SK-N-MC (cell line): ENCODE measurements at regions not wholly inside any gene's neighbourhood (a gene's known extent, or its start where the extent isn't known, plus 50 kb on each side); places are given as distances from the start of the nearest gene placed in this dataset.
"Not testable (repeated sequence)": the region's sequence is repeated elsewhere in the genome, so short reads cannot be mapped to it uniquely, and the experiment has no call there.

ENCODE experiments used
- DNase-seq: peaks from one replicate; pipeline ENCODE4 v3.0.0-alpha.2; 2011; ENCODE audit warnings: low read depth, low spot score
- H3K27ac ChIP-seq: fragments of 200-600 bp; sonication (generic); 2 replicates; pipeline ENCODE4 v1.5.1; 2016; ENCODE audit warnings: mixed run types
- H3K36me3 ChIP-seq: fragments of 200-600 bp; sonication (generic); 2 replicates; pipeline ENCODE4 v1.6.1; 2017; ENCODE audit warnings: antibody characterized with exemption, low read length, mixed read lengths; ENCODE audit not compliant: insufficient read depth
- H3K4me3 ChIP-seq: fragments of 200-600 bp; sonication (generic); 2 replicates; pipeline ENCODE4 v1.5.1; 2016
- H3K9ac ChIP-seq: fragments of 200-600 bp; sonication (generic); 2 replicates; pipeline ENCODE4 v1.8.0; 2017; ENCODE audit warnings: mixed run types, mixed read lengths; ENCODE audit not compliant: insufficient read length
- H3K9me3 ChIP-seq: fragments of 200-600 bp; sonication (generic); 2 replicates; pipeline ENCODE4 v1.6.1; 2017; ENCODE audit warnings: low read depth, mild to moderate bottlenecking, antibody characterized with exemption, low read length, moderate library complexity, mixed read lengths
- EZH2 ChIP-seq: fragments of 200-600 bp; sonication (generic); IDR thresholded peaks from one replicate; pipeline ENCODE4 v1.6.1; 2017; ENCODE audit warnings: antibody characterized with exemption
- FOXP2 ChIP-seq: optimal IDR thresholded peaks from 2 replicates; pipeline ENCODE3; 2011; ENCODE audit warnings: mild to moderate bottlenecking, moderate library complexity; ENCODE audit not compliant: insufficient read depth; ENCODE audit errors: extremely low read length, control extremely low read depth
- POLR2AphosphoS5 ChIP-seq: IDR thresholded peaks from 2 replicates; pipeline ENCODE4 v1.6.1; 2012; ENCODE audit warnings: mild to moderate bottlenecking, low read depth, low read length, borderline replicate concordance

DNA sequence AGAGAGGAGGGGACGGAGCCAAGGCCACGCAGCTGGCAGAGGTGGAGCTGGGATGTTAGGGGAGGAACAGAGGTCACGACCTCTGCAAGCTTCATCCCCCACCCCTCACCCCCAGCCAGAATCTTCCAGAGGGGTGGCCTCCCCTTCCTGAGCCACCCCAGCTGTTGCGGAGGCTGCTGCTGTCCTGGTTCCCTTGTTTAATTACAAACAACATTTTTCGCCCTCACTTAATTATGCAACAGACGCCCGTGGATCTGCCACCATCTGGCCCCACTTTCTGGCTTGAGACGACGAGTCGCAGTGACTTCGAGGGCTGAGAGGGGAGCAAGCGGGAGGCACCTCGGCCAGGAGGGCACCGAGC, 153.7 kb upstream of the PTPN1 start:
- H3K9me3 ChIP-seq: no peaks in the 10 kb centered on the region
- no peaks in the 10 kb centered on the region for H3K36me3 ChIP-seq
- DNase-seq: no peak
- TF ChIP-seq POLR2AphosphoS5 (no peak), EZH2 (no peak), FOXP2 (no peak)
- no peak overlapping the region for H3K9ac ChIP-seq
- H3K27ac ChIP-seq: no peak overlapping the region
- H3K4me3 ChIP-seq: no peak overlapping the region

DNA sequence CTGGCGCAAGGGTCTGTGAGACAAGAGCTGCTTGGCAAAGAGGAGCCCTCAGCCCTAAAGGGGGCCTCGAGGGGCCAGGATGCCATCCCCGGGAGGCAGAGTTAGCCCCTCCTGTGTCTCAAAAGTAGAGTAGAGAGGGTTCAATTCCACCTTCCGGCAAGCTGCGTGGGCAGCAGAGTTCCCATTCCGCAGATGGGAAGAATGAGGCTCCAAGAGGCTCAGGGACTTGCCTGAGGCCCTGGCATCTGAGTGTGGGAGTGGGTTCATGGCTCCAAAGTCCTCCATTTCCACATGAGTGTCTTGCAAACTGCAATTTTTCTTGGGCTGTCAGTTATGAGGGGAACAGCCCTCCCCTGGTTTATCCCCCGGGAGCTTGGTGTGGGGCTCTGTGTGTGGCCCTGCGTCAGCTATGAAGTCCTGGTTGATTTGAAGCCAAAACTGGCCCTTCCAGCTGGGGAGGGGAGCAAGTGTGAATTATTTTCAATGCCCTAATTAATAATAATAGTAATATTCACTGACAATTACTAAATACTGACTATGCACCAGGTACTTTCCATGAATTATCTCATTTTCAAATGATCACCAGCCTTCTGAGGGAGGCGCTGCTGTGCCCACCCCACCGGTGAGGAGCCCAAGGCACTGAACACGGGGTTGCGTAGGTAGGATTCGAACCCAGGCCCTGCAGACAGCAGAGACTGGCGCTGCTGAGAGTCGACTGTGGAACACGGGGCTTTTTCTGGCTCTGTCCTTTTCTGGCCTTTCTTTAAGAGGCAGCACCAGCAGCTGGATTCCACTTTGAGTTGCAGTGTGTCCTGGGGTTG, 153.0 kb upstream of the PTPN1 start:
- H3K9ac ChIP-seq: no peak overlapping the region
- H3K36me3 ChIP-seq: no peaks in the 10 kb centered on the region
- no peaks in the 10 kb centered on the region for H3K9me3 ChIP-seq
- no peak for TF ChIP-seq EZH2
- no peak for TF ChIP-seq POLR2AphosphoS5
- no peak for TF ChIP-seq FOXP2
- H3K27ac ChIP-seq: no peak overlapping the region
- no peak overlapping the region for H3K4me3 ChIP-seq
- no peak for DNase-seq

- Histone ChIP-seq H3K4me3 (no peak overlapping the region), H3K9ac (no peak overlapping the region), H3K36me3 (no peaks in the 10 kb centered on the region), H3K27ac (no peak overlapping the region), H3K9me3 (no peaks in the 10 kb centered on the region)
- no peak for TF ChIP-seq EZH2
- no peak for TF ChIP-seq FOXP2
- TF ChIP-seq POLR2AphosphoS5: no peak
- no peak for DNase-seq
Measured at GRCh38 chr20:50357783-50358161, 152.4 kb upstream of the PTPN1 start.

- H3K4me3 ChIP-seq: no peak overlapping the region
- no peak overlapping the region for H3K9ac ChIP-seq
- H3K36me3 ChIP-seq: no peaks in the 10 kb centered on the region
- no peak for DNase-seq
- H3K27ac ChIP-seq: no peak overlapping the region
- no peaks in the 10 kb centered on the region for H3K9me3 ChIP-seq
- TF ChIP-seq POLR2AphosphoS5 (no peak), FOXP2 (no peak), EZH2 (no peak)
Measured at GRCh38 chr20:50358166-50358565, 152.0 kb upstream of the PTPN1 start.

DNA sequence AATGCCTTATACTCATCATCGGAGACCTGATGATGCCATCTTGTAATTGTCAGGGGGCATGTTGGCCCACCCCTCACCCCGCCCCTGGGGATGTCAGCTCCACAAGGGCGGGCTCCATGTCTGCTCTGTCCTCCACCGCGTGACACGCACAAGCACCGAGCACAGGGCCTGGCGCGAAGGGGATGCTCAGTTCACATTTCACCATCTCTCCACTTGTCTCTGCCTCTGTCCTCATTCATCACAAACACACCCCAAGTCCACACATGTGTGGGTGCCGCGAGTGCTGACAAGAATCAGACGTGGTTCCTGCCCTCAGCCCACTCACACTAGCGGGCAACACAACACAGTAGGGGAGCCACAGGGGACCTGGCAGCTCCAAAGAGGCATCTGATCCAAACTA, 151.2 kb upstream of the PTPN1 start:
- no peak for DNase-seq
- H3K36me3 ChIP-seq: no peaks in the 10 kb centered on the region
- H3K27ac ChIP-seq: no peak overlapping the region
- no peak overlapping the region for H3K9ac ChIP-seq
- no peak for TF ChIP-seq EZH2
- no peak for TF ChIP-seq POLR2AphosphoS5
- TF ChIP-seq FOXP2: no peak
- no peaks in the 10 kb centered on the region for H3K9me3 ChIP-seq
- H3K4me3 ChIP-seq: no peak overlapping the region

GRCh38 chr20:50359607-50360217, 150.5 kb upstream of the PTPN1 start:
- H3K27ac ChIP-seq: no peak overlapping the region
- H3K4me3 ChIP-seq: no peak overlapping the region
- H3K36me3 ChIP-seq: no peaks in the 10 kb centered on the region
- DNase-seq: no peak
- H3K9ac ChIP-seq: no peak overlapping the region
- TF ChIP-seq FOXP2 (no peak), POLR2AphosphoS5 (no peak), EZH2 (no peak)
- no peaks in the 10 kb centered on the region for H3K9me3 ChIP-seq

DNA sequence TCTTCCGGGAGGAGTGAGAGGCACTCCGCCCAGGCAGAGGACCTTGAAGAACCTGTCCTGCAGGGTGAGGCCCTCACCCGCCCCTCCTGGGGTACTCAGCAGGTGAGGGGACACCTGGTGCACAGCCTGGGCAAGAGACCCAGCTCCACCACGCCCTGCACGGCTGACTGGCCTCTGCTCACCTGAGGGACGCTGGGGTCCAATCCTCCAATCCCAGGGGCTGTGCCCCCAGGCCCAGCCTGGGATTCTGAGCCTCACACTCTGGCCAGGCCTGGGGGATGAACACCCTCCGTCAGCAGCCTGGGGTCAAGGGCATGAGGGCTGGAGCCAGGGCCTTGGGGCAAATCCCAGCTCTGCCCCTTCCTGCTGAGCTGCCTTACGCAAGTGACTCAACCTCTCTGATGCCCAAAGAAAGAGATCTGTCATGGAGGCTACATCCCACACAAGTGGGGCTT, 149.9 kb upstream of the PTPN1 start:
- Histone ChIP-seq H3K27ac (no peak overlapping the region), H3K9me3 (no peaks in the 10 kb centered on the region), H3K9ac (no peak overlapping the region), H3K4me3 (no peak overlapping the region), H3K36me3 (no peaks in the 10 kb centered on the region)
- DNase-seq: no peak
- TF ChIP-seq POLR2AphosphoS5: no peak
- TF ChIP-seq FOXP2: no peak
- no peak for TF ChIP-seq EZH2

DNA sequence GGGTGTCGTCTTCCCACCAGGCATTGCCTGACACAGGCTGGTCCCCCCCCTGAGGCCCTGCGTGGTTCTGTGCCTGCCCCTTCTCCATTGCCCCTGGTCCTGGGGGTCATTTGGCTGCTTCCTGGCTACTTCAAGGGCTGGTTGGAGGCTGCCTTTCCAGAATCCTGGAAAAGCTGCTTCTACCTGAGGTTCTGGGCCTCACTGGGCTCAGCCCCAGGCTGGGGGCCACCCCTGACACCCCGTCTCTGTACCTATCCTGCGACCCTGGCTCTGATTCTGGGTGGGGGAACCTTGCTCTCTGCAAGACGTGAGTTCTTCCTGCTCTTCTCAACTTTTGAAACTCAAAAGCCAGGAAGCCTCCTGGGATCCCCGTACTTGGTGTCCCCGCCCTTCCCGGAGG, 149.3 kb upstream of the PTPN1 start:
- Histone ChIP-seq H3K4me3 (no peak overlapping the region), H3K27ac (no peak overlapping the region), H3K9me3 (no peaks in the 10 kb centered on the region), H3K9ac (no peak overlapping the region), H3K36me3 (no peaks in the 10 kb centered on the region)
- TF ChIP-seq FOXP2 (no peak), EZH2 (no peak), POLR2AphosphoS5 (no peak)
- DNase-seq: no peak

DNA sequence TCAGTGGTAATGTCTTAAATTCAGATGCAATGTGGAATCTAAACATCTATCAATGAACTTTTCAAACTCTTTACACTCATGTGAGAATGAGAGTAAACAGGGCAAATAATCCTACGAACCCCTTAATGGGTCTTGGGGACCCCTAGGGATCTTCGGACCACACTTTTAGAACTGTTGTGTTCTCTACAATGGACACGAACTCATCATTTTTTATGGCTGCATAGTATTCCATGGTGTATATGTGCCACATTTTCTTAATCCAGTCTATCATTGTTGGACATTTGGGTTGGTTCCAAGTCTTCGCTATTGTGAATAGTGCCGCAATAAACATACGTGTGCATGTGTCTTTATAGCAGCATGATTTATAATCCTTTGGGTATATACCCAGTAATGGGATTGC, 148.0 kb upstream of the PTPN1 start:
- H3K9me3 ChIP-seq, DNase-seq, H3K4me3 ChIP-seq: not testable (repeated sequence)

GRCh38 chr20:50363027-50363426, 147.2 kb upstream of the PTPN1 start:
- Histone ChIP-seq H3K9me3 (no peaks in the 10 kb centered on the region), H3K9ac (no peak overlapping the region), H3K27ac (no peak overlapping the region), H3K36me3 (no peaks in the 10 kb centered on the region), H3K4me3 (no peak overlapping the region)
- TF ChIP-seq POLR2AphosphoS5 (no peak), FOXP2 (no peak), EZH2 (no peak)
- no peak for DNase-seq

More for the DNA sequence above, 148.0 kb upstream of the PTPN1 start:
- H3K9ac ChIP-seq, H3K27ac ChIP-seq, H3K36me3 ChIP-seq: not testable (repeated sequence)
